ENCODE measurements at regions not wholly inside any gene's neighbourhood (a gene's known extent, or its start where the extent isn't known, plus 50 kb on each side); places are given as distances from the start of the nearest gene placed in this dataset.

DNA sequence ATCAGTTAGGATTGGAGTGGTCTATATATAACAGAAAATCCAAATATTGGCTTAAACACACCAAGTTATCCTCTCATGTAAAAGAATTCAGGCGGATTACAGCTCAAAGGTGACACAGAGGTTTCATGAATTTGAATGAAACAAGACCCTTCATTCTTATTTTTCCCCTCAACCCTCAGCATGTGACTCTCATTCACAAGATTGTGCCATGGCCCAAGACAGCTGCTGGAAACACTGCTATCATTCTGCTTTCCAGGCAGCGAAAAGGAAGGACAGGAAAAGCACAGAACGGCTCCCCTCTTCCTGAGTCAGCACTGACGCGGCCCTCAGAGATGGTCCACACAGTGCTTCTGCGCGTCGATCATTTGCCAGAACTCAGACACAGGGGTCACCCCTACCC lies 891.0 kb upstream of the FRG1 start:
- DNase-seq = no peak

DNA sequence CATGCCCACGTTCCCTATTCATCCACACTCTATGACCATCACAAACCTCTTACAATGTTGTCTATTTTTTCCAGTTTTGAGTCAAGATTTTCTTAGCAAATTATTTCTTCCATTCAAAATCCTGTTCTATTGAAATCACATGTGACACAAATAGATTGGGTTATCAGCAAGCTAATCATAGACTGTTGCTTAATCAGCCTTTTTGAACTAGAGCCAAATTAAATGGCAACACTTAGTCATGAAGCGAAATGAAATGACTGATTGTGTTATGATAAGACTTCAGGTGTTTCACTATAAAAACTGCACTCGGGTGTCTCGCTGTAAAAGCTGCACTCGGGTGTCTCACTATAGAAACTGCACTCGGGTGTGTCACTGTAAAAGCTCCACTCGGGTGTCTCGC lies 890.0 kb upstream of the FRG1 start:
- no peak for DNase-seq

GRCh38 chr4:189053621-189054020 lies 887.1 kb upstream of the FRG1 start:
- no peak for DNase-seq

DNA sequence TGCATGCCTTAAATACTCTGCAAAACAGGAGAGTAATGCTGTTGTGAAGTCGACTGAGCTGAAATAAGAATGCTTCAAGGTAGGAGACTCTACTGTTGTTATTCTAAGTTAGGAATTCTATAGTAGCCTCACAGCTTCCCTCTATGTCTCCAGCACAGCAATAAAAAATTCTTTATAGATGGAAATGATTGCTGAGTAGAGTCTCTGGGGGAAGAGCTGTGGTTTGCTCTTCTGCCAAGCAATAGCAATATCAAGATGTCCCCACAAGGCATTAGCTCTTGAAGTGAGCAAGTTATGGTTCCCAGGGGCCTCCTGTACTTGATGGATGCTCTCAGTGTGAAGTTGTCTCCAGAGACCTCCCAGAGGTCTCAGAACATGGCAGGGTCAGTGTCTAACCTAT lies 880.6 kb upstream of the FRG1 start:
- DNase-seq = no peak

GRCh38 chr4:189062047-189062820 lies 878.4 kb upstream of the FRG1 start:
- no peak for DNase-seq

DNA sequence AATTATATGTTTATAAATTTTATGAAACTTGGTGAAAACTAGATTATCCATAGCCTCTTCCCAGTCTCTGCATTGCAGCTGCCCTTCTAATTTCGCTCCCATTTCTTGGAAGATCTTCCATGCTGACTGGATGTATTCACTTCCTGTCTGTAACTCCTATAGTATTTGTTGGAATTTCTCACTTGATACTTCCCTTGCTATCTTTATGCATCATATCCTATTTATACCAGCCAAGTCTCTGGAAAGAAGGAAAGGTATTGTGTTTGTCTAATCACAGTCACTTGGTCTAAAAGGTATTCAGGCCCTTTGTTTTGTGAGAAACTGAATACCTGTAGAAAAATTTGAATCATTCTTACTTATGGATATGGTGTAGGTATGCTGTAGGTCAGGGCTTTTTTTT lies 870.9 kb upstream of the FRG1 start:
- DNase-seq = no peak

GRCh38 chr4:189071241-189071640 lies 869.4 kb upstream of the FRG1 start:
- no peak for DNase-seq

GRCh38 chr4:189073739-189074138 lies 866.9 kb upstream of the FRG1 start:
- DNase-seq = no peak

DNA sequence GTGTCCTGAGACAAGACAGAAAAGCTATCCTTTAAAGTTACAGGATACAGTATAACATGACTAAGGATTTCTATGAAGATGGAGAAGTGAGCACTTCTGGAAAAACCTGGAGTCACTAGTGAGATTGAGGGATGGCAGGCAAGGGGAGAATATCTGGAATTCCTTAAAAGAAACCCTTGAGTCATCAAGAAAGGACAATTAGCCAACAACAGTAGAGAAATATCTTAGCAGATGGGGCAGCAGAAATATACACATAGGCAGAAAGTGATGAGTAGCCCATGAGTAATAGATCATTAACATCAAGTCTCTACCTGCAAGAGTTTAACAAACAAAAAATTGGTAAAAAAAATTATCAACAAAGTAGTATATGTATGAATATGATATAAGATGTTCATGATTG lies 858.8 kb upstream of the FRG1 start:
- no peak for DNase-seq

GRCh38 chr4:189083769-189084168 lies 856.9 kb upstream of the FRG1 start:
- DNase-seq = no peak

DNA sequence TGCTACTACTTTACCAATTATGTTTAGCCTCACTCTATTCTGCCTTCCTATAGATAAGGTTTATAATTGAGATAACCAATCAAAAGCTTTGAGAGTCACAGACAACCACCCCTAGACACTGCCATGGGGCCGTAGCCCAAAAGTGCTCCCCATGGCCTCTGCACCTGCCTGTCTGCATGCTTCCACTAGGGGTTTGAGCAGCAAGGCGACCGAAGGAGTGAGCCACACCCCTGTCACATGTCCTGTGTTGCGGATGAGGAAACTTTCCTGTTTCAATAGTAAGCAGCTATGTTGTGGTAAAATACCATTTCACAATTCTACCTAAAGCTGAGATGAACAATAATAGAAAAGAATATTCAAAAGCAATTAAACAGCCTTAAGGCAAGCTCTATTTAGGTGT lies 856.0 kb upstream of the FRG1 start:
- DNase-seq = no peak

DNA sequence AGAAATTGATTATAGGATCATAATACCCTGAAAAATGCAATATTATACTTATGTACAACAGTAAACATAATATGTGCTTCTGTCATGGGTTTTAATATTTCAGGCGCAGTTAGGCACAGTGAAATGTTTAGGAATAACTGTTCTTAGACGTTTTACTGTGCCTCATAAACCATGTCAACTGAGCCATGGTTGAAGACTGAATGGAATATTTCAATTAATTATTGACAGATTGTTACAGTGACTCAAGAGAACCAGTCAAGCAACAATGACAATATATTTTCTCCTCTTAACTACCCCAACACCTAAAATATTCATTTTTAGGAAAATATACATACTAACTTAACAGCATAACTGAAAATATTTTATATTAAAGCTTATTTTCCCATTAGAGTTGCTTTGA lies 852.7 kb upstream of the FRG1 start:
- DNase-seq = no peak

DNA sequence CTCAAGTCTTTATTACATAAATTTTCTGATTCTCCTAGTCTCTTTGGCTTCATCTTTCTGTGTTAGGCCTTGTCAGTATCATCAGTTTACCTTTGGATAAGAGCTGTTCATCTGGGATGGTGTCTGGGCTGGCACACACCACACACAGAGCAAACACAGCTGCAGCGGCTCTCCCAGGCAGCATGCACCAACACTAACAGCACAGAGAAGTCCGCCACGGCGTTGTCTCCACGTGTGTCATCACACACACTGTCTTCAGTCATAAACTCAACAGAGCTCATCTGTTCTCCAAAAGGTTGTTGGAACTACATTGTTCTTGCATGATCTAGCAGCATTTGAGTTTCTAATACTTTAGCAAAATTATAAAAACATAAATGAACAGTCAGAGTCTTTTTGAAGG lies 851.9 kb upstream of the FRG1 start:
- peak; percentile 78 for DNase-seq

DNA sequence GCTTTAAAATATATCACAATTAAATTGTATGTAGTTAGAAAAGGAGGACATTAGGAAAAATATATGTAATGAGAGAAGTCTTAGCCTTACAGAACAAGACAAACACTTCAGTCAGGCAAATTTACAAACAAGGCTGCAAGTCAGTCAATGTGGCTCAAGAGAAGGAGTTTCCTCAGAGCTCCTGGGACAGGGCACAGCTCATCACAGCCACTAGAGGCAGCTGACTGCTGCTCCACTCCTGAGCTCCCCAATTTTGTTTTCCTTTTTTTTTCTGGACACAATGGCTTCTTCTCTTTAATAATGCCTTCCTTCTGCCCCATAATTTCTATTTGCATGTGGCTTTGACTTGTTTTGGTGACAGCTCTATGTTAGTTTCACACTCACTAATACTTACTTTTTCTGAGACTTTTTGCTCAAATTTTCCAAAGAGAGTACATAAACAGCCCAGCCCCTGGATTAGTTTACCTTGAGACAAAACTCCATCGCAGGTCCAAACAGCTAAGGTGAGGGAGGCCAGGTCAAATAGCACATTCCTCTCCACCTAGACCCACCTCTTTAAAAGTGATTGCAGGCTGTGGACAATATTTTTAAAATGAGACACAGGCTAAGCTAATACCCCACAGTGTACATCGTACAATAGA lies 850.4 kb upstream of the FRG1 start:
- peak; percentile 29 for DNase-seq

GRCh38 chr4:189092581-189092980 lies 848.1 kb upstream of the FRG1 start:
- DNase-seq = no peak

- no peak for DNase-seq
These were observed 844.6 kb upstream of the FRG1 start for GRCh38 chr4:189096108-189096507.

DNA sequence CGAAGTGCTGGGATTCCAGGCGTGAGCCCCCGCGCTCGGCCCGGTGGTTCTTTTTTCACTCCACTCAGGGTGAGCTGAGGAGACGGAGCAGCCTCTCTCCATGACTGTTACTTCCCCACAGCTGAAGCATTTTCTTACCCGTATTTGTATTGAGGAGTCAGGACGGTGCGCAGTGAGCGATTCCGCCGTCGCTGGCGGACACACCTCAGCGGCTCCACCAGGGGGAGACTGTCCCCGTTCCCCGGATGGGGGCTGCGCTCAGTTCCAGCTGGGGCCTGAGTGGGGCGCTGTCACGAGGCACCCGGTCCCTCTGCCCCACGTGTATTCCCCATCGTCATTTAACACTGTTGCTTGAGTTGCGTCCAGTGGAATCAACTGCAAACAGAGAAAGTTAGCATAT lies 844.0 kb upstream of the FRG1 start:
- DNase-seq = no peak

- DNase-seq = peak; percentile 75
These were observed 841.6 kb upstream of the FRG1 start for GRCh38 chr4:189098932-189099696.

DNA sequence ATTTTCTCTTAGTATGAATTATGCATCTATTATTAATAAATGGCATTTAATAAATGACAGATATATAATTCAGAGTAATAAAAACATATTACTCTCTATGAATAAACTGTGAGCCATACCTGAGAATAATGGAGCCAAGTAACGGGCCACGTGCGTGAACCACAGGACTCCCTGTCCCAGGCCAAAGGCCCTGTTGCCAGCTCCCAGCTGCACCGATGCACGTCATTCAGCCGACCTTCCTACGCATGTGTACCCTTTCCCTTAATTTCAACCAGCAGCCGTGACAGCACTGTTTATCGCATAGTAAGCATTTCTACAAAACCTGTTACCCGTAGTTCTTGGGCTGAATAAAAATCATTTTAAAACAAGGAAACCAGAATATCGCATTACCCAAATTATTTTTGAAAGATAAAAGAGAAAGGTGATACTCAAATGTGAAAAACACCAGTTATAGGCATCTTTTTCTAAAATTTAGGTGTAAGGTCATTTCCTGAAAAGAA lies 827.2 kb upstream of the FRG1 start:
- DNase-seq = no peak

DNA sequence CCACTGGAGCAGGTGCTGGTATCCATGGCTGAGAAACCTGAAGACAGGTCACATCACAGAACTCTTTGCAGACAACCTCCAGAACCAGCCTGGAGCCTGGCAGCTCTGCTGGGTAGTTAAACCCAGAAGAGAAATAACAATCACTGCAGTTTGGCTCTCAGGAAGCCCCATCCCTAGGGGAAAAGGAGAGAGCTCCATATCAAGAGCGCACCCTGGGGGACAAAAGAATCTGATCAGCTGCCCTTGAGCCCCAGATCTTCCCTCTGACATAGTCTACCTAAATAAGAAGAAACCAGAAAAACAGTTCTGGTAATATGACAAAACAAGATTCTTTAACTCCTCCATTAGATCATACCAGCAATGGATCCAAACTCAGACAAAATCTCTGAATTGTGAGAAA lies 823.2 kb upstream of the FRG1 start:
- DNase-seq = no peak

DNA sequence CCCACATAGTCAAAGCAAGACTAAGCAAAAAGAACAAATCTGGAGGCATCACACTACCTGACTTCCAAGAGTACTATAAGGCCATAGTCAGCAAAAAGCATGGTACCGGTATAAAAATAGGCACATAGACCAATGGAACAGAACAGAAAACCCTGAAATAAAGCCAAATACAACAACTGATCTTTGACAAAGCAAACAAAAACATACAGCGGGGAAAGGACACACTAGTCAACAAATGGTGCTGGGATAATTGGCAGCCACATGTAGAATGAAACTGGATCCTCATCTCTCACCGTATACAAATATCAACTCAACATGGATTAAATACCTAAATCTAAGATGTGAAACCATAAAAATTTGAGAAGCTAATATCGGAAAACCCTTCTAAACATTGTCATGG lies 819.3 kb upstream of the FRG1 start:
- DNase-seq = peak; percentile 43

DNA sequence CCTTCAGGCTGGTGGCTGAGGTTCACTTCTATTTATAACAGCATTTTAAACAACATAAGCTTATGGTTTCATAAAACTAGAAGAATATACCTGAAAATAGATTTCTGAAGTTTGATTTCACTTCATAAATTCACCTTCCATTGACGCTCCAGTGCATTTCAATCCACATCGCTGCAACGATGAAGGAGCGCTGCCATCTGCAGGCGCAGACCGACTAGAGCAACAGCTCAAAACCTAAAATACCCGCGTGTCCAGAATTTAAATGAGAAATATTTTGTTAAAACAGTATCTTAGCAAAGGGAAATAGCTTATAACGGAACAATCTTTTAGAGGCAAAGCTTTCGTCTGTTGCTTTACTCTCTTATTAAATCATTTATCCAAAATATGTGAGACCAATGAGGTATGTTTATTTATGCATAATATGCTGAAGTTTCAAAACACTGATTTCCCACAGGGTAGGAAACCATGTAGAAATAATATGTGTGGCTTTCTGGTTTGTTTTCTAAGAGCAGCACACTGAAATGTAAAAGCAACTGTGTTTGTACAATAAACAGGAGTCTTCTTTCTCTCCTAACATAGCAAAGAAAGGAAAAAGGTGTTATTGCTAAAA lies 816.4 kb upstream of the FRG1 start:
- DNase-seq = no peak

DNA sequence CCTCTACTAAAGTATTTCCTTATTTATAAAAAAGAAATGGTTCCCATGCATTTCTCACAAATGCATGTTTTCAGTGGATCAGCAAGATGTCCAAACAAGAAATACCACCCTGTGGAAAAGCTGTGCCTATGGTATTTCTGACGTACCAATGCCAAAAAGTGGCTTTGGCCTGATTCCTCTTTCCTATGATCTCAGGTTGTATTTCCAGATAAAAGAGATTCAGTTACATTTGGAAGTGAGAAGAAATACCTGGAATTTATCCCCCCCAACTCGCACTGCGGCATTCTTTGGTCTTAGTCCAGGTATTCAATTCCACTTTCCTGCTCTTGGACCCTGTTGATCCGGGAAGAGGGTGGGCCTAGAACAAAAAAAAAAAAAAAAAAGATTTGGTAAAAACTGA lies 815.9 kb upstream of the FRG1 start:
- DNase-seq = no peak

- DNase-seq = no peak
These were observed 814.6 kb upstream of the FRG1 start for GRCh38 chr4:189126040-189126439.

Measured in DMS153 (cell line).